GM18909 (cell line): ENCODE measurements at regions not wholly inside any gene's neighbourhood (a gene's known extent, or its start where the extent isn't known, plus 50 kb on each side); places are given as distances from the start of the nearest gene placed in this dataset.

Experiments used
- ATAC-seq: cut with Tn5 transposase; IDR thresholded peaks from one replicate; pipeline ENCODE4 v1.9.1; 2021; ENCODE audit warnings: mild to moderate bottlenecking; ENCODE audit not compliant: unreplicated experiment, poor library complexity

DNA sequence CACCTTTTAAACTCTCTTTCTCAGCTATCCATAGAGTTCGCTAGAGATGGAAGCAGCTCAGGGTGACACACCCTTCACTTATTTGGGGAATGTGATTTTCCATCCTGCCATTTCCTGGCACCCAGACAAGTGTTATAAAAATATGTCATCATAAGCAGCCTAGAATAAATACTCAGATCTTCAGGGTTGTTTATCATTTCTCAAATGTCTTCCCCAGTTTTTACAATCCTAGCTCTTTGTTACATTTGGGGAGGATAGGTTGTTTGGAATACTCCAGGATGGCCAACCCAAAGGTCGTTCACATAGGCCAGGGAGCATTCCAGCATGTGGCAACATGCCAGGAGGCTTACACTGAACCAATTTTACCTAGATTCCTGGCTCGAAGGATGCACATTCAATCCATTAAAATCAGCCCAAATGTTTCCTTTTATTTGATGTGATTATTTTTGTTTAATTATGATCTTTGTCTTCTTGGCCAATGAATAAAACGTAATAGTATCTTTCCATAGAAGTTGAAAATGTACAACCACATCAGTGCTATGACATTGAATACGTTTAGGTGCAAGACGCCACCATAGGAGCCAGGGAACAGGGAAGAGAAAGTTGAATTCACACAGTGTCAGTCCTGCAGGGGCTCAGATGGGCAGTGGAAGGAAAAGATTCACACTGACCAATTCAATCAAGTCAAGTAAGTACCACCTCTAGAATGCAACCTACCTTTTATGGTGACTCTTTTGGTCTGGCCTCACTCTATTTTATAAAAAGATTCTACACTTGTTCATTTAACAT lies 537.7 kb upstream of the MDFIC2 start:
- ATAC-seq = no peak

- no peak for ATAC-seq
Measured at GRCh38 chr3:70840106-70840870, 527.9 kb upstream of the MDFIC2 start.

GRCh38 chr3:70833239-70833960 lies 521.0 kb upstream of the MDFIC2 start:
- ATAC-seq = no peak

DNA sequence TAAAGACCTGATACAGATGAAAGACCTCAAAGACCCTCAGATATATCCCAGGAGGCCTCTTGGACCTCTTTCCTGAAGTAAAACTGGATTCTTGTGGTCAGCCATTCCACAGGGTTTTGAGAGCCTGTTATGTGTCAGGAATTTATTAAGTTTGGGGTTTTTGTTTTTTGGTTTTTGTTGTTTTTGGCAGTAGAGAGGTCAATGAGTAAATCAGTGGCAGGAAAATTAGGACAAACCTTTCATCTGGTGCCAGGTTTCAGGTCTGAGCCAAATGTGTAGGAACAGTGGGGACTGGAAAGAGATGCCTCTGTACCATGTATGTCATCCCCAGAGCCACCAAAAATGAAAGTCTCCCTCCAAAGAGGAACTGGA lies 520.4 kb upstream of the MDFIC2 start:
- ATAC-seq = no peak

DNA sequence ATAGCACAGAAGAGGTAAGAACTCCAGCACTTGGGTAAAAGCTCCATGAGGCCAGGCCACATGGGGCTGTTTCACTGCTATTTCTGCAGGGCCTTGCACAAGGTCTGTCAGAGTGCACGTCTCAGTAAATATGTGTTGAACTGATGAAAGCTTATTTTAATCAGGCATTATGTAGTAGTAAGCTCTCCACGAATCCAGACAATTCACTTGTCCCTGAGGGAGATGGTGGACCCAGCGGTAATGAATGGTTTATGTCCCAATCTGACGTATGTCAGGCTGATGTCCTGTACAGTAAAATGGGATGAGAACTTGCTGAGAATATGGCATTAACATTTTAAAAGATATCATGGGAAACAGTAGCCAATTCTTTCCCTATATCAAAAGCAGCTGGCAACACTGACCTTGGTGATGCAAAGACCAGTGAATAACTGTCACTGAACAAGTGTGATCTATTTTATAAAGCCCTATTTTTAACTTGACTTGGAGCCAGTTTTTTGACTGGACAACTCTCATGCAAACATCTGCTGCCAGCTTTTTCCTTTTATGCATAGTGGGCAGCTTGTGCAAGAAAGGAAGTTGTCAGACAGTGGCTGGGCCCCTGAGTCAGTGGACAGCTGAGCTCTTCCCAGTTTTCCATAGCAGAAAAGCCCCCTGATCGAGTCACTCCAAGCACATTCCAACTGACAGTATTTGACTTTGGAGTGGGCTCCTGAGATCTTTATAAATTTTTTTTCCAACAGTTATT lies 519.8 kb upstream of the MDFIC2 start:
- ATAC-seq = no peak

DNA sequence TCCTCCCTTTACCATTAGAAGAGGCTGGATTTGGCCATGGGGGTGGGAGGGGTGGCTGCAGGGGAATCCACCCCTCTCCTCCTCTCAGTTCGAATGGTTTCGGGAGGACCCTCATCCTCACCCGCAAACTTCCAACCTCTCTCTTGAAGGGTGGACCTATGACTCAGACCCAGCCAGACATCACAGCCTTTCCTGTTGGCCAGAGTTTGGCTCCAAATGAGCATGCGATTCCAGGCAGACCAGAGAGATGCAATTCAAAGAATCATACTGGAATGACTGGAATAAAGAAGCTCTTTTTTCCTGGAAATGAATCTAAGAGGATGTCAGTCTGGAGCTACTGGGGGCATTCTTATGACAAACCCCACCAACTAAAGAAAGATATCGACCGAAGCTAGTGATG lies 516.7 kb upstream of the MDFIC2 start:
- no peak for ATAC-seq

- ATAC-seq = no peak
Measured at GRCh38 chr3:70824773-70825172, 512.3 kb upstream of the MDFIC2 start.

DNA sequence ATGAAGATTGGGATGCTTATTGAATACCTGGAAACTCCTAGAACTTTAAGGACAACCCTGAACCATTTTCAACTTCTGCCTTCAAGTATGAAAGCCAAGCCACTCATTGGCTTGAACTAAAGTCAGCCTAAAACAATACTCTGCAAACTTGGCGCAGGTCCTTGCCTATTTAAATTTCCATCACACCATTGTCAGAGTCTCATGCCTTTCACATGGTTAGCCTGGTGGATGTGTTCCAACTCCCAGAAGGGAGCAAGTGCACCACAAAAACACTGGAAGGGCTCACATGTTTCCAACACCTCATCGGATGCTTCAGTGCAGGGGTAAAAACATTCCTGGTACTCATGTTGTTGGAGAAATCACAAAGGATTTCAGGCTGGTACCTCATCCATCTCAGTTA lies 511.6 kb upstream of the MDFIC2 start:
- ATAC-seq = no peak

DNA sequence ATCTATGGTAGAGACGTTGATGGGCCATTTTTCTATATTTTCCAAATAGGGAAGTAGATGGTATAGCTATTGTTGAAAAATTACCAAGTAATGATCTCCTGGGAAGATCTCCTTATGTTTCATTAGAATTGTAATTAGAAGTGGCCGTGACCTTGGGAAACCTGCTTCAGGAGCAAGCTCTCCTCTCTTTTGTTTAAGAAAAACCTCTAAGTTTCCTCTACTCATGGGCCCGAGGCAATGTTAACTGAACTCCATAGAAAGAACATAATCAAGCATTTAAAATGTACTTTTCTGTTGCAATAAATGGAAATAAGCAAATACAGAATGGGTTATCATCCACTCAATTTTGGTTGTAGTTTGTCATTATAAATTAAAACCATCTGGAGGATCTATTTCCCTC lies 511.2 kb upstream of the MDFIC2 start:
- no peak for ATAC-seq

DNA sequence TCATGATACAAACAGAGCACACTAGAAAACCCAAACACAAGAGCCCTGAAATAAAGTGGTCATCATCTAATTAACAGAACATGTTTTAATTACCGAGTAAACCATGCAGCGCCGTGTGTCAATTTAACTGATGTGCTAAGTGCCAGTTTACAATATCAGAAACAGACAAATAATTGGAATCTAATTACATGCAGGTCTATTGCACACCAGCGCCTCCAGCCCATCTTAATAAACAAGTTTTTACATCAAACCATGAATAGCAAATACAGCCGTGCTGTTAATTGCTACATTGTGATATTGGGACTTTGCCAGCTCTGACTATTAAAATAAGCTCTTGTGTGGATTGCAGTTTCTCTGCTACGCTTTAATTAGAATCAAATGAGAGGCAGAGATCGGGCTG lies 510.2 kb upstream of the MDFIC2 start:
- no peak for ATAC-seq

DNA sequence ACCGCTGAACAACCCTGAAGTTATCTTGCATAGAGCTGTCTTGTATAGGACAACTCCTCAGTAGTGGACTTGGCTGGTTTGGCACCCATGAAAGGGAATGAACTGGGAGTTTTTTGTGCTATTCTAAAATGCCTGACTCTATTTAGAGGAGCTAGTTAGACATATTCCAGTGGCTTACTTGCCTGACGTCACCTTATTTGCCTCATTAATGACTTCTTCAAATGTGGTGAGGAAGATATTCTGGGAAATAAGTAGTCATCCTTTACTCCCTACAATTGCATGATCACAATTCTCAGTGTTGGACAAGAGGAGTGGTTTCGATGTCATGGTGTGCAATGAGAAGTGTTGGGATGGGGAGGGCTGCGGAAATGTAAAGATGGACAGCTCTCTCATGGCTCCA lies 509.2 kb upstream of the MDFIC2 start:
- no peak for ATAC-seq

DNA sequence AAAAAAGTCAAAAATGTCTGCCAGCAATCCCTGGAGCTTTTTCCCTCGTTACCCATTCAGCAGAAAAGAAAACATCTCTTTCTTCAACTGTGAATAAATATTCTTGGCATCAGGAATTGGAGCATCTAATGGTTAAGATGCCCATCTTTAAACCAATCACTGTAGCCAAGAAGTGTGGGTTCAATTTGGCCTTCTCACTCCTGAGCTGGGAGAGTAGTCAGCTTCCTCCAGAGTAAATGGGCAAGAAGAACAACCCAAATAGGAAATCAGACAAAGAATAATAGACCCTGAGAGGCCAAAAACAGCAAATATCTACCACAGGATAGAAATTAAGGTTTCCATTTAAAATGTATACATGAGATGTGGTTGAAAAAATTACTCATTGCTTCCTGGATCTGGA lies 508.0 kb upstream of the MDFIC2 start:
- no peak for ATAC-seq

DNA sequence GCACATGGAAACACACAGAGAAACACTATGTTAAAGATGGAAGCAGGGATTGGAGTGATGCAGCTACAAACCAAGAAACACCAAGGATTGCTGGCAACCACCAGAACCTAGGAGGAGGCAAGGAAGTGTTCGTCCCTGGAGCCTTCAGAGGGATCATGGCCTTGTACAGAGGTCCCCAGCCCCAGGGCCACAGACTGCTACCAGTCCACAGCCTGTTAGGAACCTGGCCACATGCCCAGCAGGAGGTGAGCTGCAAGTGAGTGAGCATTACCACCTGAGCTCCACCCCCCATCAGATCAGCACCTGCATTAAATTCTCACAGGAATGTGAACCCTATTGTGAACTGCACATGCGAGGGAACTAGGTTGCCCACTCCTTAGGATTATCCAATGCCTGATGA lies 505.7 kb upstream of the MDFIC2 start:
- no peak for ATAC-seq

GRCh38 chr3:70816346-70816745 lies 503.9 kb upstream of the MDFIC2 start:
- ATAC-seq = no peak

- no peak for ATAC-seq
Measured at GRCh38 chr3:70815817-70816216, 503.4 kb upstream of the MDFIC2 start.

DNA sequence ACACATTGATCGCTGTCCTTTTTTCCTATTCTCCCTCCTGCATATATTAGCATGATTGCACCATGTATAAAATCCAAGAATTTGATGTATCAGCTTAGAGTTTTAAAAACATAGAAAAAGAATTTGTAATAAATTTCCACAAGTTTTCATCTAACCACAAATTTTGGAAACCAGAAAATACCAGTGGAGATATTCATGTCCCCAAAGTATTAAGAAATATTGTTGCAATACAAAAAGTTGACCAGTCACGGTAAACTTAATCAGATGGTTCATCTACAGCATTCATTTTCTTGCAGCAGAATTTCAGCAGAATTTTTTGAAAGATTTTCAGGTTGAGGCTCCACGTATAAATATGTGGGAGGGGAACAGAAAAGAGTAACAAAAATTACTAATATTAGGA lies 500.9 kb upstream of the MDFIC2 start:
- no peak for ATAC-seq

DNA sequence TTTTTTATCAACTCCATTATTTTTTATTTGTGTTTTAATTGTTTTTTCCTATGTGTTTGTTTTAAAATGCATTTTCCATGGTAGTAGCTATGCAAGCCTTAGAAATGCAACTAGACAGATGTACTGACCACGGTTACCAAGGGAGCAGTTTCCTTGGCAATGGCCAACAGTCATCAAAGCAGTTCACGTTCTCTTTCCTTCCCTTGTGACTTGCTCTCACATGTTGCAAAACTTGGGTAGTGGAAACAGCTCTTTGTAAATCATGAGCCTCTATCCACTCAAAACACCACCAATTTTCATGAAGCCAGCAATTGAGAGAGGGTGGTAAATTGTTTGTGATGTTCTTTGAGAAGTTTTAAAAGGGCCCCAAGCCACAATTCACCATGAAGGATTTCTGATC lies 499.4 kb upstream of the MDFIC2 start:
- ATAC-seq = no peak

DNA sequence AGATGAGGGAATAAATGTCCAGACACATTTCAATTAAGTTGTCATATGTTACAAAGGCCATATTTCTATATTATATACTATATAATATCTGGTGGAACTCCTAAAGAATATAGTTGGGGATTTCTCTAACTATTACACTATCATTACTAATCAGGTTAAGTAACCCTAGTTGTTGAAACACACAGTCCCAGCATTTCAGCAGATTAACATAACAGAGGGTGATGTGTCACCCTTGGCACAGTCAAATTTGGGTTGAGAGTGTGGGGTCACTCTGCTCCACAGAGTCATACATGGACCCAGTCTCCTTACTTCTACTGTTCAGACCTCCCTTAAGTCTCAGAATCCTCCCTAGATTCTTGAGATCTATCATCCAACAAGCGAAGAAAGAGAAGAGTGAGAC lies 496.4 kb upstream of the MDFIC2 start:
- no peak for ATAC-seq

DNA sequence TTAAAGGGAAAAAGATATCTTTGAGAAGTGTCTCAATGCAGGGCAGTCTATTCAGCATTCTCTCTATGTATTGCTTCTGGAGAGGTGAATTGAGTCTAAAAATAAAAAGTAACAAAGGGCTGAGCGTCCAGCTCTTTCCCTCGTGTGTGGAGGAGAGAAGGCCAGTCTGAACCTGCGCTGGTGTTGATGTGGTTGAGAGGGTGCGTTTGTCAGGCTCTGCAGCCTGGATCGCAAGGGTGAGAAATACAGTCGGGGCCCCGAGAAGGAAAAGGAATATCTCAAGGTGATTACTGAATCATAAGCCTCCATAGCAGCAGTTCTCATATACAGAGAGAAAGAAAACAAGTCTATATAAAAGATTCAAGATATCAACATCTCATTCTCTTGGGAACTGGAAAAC lies 494.1 kb upstream of the MDFIC2 start:
- no peak for ATAC-seq

GRCh38 chr3:70806021-70806420 lies 493.6 kb upstream of the MDFIC2 start:
- ATAC-seq = no peak
